ENCODE measurements at regions not wholly inside any gene's neighbourhood (a gene's known extent, or its start where the extent isn't known, plus 50 kb on each side); places are given as distances from the start of the nearest gene placed in this dataset.

DNA sequence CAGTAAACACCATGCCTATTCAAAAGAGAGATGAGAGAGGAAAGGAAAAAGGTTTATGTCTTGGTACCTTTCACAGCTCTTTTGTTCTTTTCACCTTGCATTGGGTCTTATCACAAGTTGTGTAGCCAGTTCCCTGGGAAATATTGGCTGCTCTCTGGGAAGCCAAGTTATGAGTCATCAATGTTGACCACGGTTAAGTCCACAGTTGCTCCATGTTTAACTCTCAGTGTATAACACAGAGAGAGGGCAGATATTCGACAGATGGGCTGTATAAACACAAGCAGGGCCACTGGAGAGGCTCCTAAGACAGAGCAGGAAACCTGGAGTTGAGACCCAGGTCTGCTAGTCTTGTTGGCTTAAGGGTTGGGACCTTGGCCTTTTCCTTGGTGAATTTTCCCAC is 718.6 kb downstream of the QKI start:
- DNase-seq = no peak

DNA sequence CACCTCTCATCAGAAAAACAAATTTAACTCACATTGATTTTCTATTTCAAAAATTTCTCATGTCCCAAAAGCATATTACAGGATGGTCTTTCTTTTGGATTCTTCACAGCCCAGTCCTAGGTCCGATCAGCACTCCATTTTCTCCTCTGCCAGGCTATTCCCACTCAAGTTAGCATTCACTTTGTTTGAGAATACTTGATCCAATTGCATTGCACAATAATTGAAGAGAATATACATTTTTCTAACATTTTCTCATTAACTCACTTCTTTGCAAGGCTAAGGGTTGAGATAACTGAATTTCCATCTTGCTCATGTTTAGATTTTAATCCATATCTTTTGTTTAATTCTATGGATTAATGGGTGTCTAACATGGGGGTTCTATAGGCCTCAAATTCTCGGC is 716.1 kb downstream of the QKI start:
- DNase-seq = no peak

DNA sequence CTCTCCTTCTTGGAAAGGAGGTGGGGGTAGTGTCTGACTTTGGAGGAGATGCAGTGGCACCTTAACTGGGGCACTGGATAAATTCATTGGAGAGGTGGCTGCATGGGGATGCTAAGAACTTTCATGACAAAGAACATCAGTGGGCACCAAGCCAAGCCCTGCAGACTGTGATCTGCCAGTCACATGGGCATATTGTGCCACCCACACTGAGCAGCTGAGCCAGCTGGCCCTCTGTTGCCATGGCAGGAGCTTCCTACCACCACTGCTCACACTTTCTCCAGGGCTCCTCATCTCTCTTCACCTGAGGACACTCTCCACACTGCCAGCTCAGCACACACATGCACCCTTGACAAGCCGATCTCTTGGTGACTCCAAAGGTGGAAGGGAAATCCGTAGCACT is 715.6 kb downstream of the QKI start:
- DNase-seq = no peak

DNA sequence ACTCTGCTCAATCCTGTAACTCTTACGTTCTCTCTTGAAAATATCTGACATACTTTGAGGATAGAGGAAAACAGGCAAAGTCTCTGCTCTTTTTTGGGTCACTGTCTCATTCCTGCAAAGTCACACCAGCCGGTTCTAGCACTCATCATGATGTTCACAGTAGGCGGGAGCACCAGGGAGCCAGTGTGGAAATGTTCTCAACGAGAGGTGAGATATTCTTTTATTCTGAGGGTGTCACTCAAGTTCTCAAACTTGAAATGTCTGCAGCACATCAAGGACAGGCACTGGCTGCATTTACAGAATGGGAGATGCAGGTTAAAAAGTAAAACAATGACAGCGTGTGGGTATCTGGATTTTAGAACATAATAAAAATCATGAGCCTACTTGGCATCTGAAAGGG is 714.7 kb downstream of the QKI start:
- no peak for DNase-seq

DNA sequence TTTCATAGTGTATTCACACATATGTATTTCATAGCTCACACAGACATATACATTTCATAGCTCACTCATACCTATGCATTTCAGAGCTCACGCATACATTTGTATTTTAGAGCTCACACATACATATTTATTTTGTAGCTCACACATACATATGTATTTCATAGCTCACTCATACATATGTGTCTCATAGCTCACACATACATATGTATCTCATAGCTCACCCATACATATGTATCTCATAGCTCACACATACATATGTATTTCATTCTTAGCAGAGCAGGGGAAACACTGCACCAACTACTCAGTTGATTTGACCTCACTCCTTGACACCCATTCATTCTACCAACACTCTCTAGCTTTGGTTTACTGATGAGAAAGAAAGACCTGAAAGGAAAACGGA is 713.6 kb downstream of the QKI start:
- DNase-seq = no peak

DNA sequence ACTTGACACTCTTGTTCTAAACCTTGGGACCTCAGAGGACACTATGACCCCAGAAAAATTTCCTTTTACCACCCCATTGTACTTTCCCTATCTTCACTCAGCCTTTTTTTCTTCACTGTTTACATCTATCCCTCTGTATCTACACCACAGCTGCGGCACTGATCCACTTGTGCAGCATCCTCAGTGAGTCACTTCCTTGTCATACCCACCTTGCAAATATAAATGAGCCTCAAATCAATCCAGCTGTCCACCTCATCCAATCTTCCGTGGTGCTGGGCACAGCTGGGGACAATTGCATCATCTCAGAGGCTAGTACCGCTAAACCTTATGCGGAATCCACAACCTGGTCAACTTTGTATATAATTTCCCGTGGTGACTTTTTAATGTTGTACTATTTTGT is 710.5 kb downstream of the QKI start:
- DNase-seq = no peak

DNA sequence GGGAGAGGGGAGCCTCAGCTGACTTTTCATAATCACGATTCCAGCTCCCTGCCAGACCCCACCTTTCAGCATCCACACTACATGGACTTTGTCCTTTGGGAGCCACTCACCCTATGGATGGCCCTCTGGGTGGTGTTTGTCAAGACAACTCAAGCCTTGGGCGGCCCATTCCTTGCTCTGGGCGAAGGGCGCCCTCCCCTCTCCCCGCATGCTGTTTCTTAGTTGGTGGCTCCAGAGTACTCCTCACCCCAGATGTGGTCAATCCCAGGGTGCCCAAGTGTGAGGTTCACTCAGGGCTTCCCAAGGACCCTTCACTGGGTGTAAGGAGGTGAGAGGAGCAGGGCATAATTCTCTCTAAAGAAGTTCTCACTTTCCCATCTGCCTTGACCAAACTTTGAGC is 710.0 kb downstream of the QKI start:
- DNase-seq = no peak

DNA sequence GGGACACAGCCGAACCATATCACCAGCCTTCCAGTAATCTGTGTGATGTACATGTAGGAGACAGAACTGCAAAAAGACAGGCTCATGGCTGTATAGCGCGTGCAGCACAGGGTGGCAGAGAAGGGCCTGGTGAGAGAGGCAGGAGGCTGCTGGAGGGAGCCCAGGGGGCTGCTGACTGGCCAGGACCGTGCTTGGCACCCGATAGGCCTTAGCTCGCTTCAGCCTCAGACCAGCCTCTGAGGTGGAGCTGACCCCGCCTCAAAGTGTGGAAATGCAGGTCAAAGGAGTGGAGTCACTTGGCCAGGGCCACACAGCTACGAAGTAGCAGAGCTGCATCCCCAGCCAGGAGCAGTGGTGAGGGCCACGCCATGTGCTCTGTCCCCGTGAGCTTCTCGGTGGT is 707.6 kb downstream of the QKI start:
- no peak for DNase-seq

DNA sequence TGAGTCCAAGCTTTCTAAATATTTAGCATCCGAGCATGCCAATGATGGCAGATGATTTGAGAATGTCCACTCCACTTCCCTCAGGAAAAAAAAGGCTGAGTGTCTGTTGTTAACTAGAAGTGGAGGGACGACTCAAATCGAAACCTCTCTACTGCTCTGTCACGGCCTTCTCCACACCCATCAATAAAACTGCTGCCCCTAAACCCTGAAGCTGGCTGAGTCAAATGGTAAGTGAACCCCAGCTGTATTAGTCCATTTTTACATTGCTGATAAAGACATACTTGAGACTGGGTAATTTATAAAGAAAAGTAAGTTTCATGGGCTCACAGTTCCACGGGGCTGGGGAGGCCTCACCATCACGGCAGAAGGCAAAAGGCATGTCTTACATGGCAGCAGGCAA is 707.0 kb downstream of the QKI start:
- no peak for DNase-seq

DNA sequence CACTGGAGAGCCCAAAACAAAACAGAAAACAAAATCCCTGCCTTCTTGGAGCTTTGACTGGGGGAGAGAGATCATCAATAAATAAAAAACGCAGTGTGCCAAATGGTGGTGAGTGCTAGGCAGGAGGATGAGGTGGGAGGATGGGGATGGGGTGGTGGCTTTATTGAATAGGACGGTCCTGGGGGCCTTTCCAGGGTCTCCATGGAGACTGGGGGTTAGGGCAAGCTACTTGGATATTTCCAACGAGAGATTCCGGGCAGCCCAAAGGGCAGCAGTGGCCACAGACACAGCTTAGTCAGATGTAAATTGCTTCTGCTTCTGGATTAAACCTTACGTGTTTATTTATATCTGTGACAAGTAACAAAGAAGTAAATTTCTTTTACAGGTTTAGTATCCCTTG is 700.1 kb downstream of the QKI start:
- no peak for DNase-seq

DNA sequence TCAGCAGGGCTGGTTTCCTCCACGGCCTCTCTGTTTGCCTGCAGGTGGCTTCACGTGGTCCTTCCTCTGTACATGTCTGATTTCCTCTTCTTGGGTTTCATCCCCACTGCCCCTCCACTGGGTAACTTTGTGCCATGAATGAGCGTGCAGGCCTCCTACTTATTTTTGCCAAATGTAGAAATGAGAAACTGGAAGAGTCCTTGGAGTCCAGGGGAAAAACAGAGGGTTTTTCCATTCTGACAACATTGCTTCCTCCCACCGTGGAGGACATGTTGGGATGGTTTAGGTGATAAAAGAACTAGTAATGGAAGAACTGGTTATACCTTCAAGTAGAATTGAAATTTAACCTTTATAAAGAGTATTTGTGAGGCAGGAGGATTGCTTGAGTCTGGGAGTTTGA is 699.5 kb downstream of the QKI start:
- DNase-seq = no peak

DNA sequence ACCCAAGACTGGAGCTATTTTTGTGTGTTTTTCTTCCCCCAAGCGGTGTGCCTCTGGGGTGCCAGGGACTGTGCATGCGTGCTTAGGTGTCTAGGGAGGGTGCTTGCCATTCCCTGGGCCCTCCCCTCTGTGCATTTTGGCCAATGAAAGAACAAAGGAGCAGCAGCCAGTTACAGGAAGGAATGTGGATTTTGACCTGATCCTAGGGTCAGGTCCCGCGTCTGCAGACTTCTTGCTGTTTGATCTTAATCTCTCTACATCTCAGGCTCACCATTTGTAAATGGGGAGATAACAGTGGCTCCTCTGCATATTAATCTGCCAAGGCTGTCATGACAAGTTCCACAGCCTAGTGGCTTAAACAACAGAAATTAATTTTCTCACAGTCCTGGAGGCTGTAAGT is 699.1 kb downstream of the QKI start:
- no peak for DNase-seq

DNA sequence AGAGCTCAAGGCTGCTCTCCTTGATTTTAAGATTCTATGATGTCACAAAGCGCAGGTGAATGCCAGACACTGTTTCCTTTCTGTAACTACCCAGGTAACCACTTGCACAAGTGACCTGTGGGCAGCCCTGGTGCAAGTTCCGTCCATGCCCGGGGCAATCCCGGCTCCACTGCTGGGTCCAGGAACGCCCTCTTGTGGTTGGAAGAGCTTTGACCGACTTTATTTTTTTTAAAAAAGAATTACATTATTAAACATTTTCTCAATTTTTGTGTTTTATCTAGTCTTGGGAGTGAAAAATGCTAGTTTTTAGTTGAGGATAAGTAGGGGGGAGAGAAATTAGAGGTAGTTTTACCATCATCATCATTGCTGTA is 695.2 kb downstream of the QKI start:
- no peak for DNase-seq

DNA sequence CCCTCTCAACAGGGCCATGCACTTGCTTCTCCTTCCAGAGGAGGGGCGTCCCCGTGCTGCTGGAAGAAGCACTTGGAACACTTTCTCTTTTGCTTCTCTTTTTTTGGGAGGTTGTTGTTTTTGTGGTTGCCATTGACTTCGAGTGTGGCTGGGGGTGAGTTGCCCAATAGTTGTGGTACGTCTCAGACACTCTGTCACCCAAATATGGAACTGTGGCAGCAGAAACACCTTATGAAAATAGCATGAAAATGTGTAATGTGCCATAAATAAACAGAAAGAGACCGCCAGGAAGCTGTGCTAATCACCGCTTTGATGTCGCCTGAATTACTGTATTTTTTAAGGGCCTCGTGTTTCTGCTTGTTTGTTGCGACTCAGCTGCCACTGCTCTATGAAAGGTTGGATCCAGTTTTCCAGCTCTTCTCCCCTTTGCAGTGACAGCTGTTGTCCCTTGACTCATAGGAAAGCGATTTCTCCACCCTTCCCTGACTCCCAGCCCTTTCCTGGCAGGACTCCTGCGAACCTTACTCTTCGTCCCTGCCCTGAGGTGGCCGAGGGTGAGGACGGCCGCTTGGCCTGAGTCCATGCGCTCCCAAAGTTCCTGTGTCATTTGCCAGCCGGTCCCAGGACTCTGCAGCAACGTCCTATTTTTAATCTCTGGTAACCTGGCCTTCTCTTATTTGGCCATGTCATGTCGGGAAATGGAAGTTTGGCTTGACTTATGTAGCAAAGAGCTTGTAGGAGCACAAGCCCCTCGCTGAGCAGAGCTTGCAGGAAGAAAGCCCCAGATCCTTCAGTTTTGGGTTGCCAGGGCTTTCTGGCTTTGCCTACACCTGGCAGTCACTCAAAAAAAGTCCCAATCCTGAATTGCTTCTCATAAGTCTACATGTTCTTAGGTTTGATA is 694.6 kb downstream of the QKI start:
- no peak for DNase-seq

DNA sequence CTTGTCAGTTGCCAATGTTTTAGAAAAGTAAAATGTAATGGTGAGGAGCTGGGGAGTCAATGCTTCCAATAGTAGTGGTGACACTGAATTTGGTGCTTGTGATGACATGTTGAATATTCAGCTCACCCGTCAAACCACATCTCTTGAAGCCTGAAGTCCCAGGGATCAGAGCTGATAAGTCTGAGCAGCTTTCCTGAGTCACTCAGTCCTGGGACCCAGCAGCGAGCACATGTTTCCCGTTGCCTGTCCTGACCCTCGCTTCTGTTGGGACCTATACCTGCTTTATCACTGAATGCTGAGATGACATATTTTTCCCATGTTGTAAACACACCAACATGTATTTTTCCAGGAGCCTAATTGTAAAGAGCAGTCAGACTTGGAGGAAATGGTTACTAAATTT is 693.6 kb downstream of the QKI start:
- no peak for DNase-seq

DNA sequence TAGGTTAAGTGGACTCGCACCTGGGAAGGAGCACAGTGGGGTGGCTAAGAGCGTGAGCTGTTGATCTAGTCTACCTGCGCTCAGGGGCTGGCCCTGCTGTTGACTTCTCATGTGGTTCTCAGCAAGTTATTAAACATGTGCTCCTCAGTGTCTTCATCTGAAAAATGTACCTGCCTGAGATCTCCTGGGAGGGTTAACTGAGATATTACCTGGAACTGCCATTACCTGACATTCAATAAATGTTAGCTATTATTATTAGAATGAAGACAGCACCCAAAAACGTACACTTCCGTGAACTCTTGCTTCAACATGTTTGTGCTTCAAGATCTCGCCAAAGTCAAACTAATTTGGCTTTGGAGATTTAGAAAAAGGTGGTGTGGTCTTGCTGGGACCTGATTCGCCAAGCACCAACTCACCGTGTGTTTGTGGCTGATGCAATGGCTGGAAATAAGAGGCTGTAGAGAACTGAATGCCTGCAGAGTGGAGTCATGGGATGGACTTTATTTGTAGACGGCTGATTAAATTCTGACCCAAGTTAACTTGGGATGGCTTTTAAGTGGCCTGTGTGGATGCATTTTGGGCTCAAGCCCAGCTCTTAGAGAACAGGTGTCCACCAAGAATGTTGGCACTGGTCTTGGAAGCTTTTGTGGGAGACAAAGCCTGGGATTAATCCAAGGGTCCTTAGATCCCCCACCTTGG is 692.9 kb downstream of the QKI start:
- no peak for DNase-seq

DNA sequence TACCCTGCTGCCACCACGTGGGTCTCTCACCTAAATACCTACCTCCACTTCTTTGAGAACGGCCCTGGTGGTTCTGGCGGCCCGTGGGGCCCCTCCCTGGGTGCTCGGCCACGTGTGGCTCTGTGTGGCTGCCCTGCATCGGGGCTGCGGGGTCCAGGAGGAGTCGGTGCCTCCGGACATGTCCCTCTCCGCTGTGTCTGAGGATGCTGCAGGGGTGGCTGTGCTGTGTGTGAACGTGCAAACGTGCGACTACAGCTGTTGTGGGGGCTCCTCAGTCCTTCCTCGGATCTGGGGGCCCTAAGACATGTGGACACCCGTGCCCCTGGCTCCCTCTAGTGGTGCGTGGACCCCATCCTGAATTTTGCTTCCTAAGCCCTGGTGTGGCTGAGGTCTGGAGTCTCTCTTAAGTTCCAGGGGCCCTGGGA is 691.8 kb downstream of the QKI start:
- DNase-seq = no peak

DNA sequence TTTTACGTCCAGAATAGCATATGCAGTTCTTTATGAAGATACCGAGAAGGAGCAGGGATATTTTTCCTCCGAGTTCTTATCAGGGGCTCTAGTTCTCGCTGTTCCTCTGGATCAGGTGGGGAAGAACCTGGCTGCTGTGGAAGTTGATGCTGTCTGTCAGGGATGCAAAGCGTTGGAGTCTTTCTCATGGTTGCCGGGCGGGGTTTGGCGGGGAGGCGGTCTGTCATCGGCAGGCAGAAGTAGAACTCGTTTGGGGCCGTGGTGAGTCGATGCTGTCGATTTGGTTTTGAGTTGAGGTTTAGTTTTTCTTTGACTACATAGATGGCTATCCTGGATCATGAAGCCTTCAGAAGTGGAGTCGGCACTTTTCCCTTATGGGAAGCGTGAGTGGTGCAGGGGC is 691.2 kb downstream of the QKI start:
- no peak for DNase-seq

DNA sequence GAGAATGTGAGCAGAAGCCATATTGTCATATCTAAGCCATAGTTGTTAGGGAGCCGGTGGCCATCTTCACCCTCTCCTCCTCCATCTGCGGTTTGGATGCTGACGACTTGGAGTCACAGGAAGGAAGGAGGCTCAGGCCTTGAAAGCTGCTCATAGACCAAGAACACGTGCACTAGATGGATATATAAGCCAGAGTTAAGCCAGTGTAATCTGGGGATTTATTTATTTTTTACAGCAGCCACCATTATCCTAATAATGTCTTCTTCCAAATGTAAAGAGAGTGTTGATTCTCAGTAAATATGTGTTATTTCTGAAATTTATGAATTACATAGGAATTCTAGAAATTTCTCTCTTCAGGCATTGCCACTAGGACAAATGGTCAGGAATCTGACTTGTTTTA is 689.9 kb downstream of the QKI start:
- DNase-seq = no peak

DNA sequence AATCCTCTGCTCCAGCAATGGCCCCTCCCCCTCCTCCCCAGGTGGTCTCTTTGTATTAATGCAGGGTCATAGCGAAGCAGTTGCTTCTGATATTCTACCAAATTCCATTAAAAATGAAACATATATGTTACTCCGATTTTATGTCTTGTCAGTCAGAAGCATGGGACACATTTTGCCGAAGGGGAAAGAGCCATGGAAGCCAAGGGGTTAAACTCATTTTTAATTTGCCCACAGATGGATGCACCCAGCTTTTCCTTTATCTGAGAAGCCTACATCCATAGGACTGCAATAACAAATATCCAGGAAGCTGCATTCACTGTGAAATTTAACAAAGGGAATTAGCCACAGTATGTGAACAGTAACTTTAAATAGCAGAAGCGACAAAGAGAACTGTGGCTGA is 688.2 kb downstream of the QKI start:
- no peak for DNase-seq

DNA sequence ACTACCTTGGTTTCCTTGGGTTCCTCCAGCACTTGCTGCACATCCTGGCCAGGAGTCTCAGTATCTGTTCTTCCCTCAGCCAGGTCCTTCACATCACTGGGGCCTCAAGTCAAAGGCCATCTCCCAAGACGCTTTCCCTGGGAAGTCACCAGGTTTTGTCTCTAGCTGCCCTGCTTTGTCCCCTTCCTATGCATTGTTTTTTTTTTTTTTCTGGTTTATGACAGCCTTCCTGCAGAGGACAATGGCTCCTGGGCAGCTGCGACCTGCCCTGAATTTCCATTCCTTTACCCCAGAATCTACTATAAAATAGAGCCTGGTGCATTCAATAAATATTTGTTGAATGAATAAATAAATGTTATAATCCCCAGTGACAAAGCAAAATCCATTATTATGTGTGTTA is 687.3 kb downstream of the QKI start:
- no peak for DNase-seq

DNA sequence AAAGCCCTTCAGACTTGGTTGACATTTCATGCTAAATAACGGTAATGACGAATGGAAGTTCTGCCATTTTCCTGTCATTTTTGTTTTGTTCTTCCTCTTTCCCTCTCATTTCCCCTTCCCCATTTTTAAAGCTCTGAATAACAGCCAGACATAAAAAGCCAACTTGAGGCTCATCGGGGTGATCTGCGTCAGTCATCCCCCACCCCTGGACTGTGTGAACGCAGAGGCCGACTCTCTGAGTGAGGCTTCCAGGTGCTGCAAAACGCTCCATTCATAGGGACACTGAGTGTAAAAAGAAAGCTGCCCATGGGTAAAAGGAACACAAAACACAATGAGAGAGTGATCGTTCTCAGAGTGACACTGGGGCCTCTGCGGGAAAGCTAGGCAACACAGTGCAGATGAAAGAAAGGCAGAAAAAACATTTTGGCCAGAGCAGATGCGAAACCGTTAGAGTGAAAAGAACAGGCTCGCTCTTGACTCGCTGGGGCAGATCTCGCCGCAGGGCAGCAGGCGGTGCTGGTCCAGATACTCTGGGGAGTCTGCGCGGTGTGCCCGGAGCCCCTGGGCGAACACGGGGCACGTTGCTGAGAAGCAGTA is 684.8 kb downstream of the QKI start:
- DNase-seq = no peak

DNA sequence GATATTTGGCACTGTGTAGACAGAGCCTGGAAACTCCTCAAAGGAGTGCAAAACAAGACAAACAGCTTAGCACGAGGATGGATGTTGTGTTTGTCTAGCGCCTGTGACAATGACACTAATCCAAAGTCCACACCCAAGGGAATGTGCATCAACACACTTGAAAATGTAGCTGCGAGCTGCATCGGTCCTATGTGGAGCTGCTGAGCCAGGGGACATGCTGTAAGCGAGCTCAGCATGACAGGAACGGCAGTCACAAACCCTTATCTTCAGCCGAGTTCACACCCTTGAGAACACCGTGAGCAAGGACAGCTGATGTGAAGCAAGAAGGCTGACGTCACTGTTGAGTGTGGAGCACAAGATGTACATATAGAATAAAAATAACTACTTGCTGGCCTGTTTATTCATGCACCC is 684.3 kb downstream of the QKI start:
- no peak for DNase-seq

Measured in SHP77 treated with DMSO at 0.1 percent for 48 hours (cell line).